ENCODE measurements at regions not wholly inside any gene's neighbourhood (a gene's known extent, or its start where the extent isn't known, plus 50 kb on each side); places are given as distances from the start of the nearest gene placed in this dataset.

- TF ChIP-seq, protein P1, sequence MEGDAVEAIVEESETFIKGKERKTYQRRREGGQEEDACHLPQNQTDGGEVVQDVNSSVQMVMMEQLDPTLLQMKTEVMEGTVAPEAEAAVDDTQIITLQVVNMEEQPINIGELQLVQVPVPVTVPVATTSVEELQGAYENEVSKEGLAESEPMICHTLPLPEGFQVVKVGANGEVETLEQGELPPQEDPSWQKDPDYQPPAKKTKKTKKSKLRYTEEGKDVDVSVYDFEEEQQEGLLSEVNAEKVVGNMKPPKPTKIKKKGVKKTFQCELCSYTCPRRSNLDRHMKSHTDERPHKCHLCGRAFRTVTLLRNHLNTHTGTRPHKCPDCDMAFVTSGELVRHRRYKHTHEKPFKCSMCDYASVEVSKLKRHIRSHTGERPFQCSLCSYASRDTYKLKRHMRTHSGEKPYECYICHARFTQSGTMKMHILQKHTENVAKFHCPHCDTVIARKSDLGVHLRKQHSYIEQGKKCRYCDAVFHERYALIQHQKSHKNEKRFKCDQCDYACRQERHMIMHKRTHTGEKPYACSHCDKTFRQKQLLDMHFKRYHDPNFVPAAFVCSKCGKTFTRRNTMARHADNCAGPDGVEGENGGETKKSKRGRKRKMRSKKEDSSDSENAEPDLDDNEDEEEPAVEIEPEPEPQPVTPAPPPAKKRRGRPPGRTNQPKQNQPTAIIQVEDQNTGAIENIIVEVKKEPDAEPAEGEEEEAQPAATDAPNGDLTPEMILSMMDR (IDR thresholded peaks at IDR 0.05; ENCODE audit: insufficient read depth, low read length, poor library complexity, severe bottlenecking), result no peak
- Histone ChIP-seq H3K36me3 (ENCODE audit: control insufficient read depth, insufficient read depth, low read length) (no peaks in the 10 kb centered on the region), H3K4me3 (replicated peaks; ENCODE audit: low read depth, low read length) (no peak overlapping the region), H3K27me3 (replicated peaks; ENCODE audit: control insufficient read depth, insufficient read depth, low read length) (no peaks in the 10 kb centered on the region)
- DNase-seq (ENCODE audit: extremely low read depth, insufficient read length), result no peak
Measured at GRCh38 chr1:104945406-104945805, 1195.7 kb downstream of the AMY1C start.

GRCh38 chr1:104946558-104947210, 1197.0 kb downstream of the AMY1C start:
- no peak for DNase-seq (ENCODE audit: extremely low read depth, insufficient read length)
- Histone ChIP-seq H3K27me3 (replicated peaks; ENCODE audit: control insufficient read depth, insufficient read depth, low read length) (no peaks in the 10 kb centered on the region), H3K4me3 (replicated peaks; ENCODE audit: low read depth, low read length) (no peak overlapping the region), H3K36me3 (ENCODE audit: control insufficient read depth, insufficient read depth, low read length) (no peaks in the 10 kb centered on the region)
- TF ChIP-seq, protein P1 (IDR thresholded peaks at IDR 0.05; ENCODE audit: insufficient read depth, low read length, poor library complexity, severe bottlenecking), result no peak

DNA sequence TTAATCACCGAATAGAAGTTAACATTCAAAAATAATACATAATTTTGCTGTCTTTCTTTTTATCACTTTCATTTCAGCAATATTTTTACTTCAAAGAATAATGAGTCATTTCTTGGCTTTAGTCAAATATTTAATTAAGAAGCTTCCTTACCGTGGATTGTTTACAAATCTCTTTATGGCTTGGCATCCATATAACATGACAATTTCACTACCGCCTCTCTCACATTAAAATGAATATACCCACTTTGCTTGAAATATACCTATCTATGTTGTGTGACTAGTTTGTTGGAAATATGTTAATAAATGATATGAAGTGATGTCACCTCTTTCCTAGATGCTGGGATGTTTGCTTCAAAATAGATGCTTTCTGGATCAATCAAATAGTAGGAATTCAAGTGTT, 1203.9 kb downstream of the AMY1C start:
- H3K4me3 ChIP-seq (replicated peaks; ENCODE audit: low read depth, low read length), result no peak overlapping the region
- no peak for DNase-seq (ENCODE audit: extremely low read depth, insufficient read length)

DNA sequence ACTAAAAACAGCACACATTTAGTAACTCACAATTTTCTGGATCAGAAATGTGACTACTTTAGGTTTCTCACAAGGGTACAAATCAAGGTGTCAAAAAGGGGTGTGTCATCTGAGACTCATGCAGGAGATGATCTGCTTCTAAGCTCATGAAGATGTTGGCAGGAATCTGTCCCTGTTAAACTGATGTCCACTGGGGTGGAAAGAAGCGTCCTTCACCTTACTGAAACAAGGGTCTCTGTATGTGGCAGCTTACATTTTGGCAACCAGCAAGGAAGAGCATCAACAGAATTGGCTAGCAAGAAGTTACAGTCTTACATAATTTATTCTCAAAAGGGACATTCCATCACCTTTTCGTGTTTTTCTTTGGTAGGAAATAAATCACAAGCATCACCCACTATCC, 1223.8 kb downstream of the AMY1C start:
- H3K36me3 ChIP-seq (ENCODE audit: control insufficient read depth, insufficient read depth, low read length), result no peaks in the 10 kb centered on the region
- no peak for DNase-seq (ENCODE audit: extremely low read depth, insufficient read length)
- H3K4me3 ChIP-seq (replicated peaks; ENCODE audit: low read depth, low read length), result no peak overlapping the region
- TF ChIP-seq, protein P1 (IDR thresholded peaks at IDR 0.05; ENCODE audit: insufficient read depth, low read length, poor library complexity, severe bottlenecking), result no peak
- H3K27me3 ChIP-seq (replicated peaks; ENCODE audit: control insufficient read depth, insufficient read depth, low read length), result no peaks in the 10 kb centered on the region

More for the DNA sequence above, 1203.9 kb downstream of the AMY1C start:
- TF ChIP-seq, protein P1 (IDR thresholded peaks at IDR 0.05; ENCODE audit: insufficient read depth, low read length, poor library complexity, severe bottlenecking), result no peak
- Histone ChIP-seq H3K36me3 (ENCODE audit: control insufficient read depth, insufficient read depth, low read length) (no peaks in the 10 kb centered on the region), H3K27me3 (replicated peaks; ENCODE audit: control insufficient read depth, insufficient read depth, low read length) (no peaks in the 10 kb centered on the region)

DNA sequence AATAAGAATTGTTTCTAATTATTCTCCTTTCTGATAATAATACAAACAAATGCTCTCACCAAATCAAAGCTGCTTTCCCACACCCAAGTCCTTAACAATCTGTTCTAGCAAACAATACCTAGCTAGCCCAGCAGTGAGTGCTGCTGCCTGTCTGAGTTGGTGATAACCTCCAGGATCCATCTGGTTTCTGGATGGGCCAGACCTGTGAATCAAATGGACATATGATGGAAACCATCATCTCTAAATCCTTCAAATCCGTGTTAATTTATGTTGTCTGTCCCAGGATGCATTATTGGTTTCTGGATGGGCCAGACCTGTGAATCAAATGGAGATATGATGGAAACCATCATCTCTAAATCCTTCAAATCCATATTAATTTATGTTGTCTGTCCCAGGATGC, 1230.0 kb downstream of the AMY1C start:
- no peak for DNase-seq (ENCODE audit: extremely low read depth, insufficient read length)
- Histone ChIP-seq H3K27me3 (replicated peaks; ENCODE audit: control insufficient read depth, insufficient read depth, low read length) (no peaks in the 10 kb centered on the region), H3K36me3 (ENCODE audit: control insufficient read depth, insufficient read depth, low read length) (no peaks in the 10 kb centered on the region), H3K4me3 (replicated peaks; ENCODE audit: low read depth, low read length) (no peak overlapping the region)
- TF ChIP-seq, protein P1 (IDR thresholded peaks at IDR 0.05; ENCODE audit: insufficient read depth, low read length, poor library complexity, severe bottlenecking), result no peak

DNA sequence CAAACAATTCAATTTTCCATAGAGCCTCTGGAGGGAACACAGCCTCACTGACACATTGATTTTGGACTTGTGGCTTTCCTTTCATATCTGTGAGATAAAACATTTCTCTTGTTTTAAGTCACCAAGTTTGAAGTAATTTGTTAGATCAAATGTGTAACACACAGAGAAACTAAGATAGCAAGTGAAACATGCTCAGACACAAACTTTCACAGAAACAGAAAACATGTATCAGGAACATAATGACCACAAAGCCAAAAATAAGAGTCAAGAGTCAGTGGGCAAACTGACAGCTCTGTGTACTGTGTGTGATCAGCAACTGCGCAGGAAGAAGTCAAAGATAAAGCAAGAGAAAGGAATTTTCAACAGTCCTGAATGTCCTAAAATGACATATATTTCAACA, 1237.5 kb downstream of the AMY1C start:
- Histone ChIP-seq H3K4me3 (replicated peaks; ENCODE audit: low read depth, low read length) (no peak overlapping the region), H3K27me3 (replicated peaks; ENCODE audit: control insufficient read depth, insufficient read depth, low read length) (no peaks in the 10 kb centered on the region), H3K36me3 (ENCODE audit: control insufficient read depth, insufficient read depth, low read length) (no peaks in the 10 kb centered on the region)
- DNase-seq (ENCODE audit: extremely low read depth, insufficient read length), result peak; percentile 34
- TF ChIP-seq, protein P1 (IDR thresholded peaks at IDR 0.05; ENCODE audit: insufficient read depth, low read length, poor library complexity, severe bottlenecking), result no peak
